Erythroblast (primary cell): ENCODE measurements at regions not wholly inside any gene's neighbourhood (a gene's known extent, or its start where the extent isn't known, plus 50 kb on each side); places are given as distances from the start of the nearest gene placed in this dataset.
"Not testable (repeated sequence)": the region's sequence is repeated elsewhere in the genome, so short reads cannot be mapped to it uniquely, and the experiment has no call there.

ENCODE experiments used
- GATA1 ChIP-seq: IDR thresholded peaks from 2 replicates; pipeline ENCODE4 v1.6.1; 2011; ENCODE audit warnings: low read depth, mild to moderate bottlenecking, control low read depth, low read length, moderate library complexity
- POLR2A ChIP-seq: IDR thresholded peaks from 2 replicates; pipeline ENCODE4 v1.6.1; 2011; ENCODE audit warnings: mild to moderate bottlenecking, low read length

DNA sequence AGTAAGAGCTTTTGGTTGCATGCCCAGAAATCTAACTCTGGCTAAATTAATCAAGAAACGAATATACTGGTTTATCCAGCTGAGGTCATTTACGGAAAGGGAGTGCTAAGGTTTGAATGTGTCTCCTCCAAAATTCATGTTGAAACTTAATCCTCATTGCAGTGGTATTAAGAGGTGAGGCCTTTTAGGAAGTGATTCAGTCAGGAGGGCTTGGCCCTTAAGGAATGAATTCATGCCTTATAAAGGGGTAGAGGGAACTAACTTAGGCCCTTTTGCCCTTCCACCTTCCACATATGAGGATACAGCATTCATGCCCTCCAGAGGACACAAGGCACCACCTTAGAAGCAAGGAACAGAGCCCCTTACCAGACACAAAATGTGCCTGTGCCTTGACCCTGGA, 74.7 kb downstream of the NPIPA8 start:
- not testable (repeated sequence) for TF ChIP-seq POLR2A, GATA1
